ENCODE measurements at regions not wholly inside any gene's neighbourhood (a gene's known extent, or its start where the extent isn't known, plus 50 kb on each side); places are given as distances from the start of the nearest gene placed in this dataset.

- Mint-ChIP-seq H3K36me3 (ENCODE audit: low read depth, unreplicated experiment) (peaks cover 1% of the 10 kb centered on the region), H3K27me3 (ENCODE audit: low read depth, unreplicated experiment) (peaks cover 21% of the 10 kb centered on the region), H3K4me1 (ENCODE audit: low read depth, unreplicated experiment) (peaks cover 5% of the 10 kb centered on the region), H3K4me3 (ENCODE audit: unreplicated experiment) (no peak overlapping the region), H3K9me3 (ENCODE audit: unreplicated experiment) (peaks cover 7% of the 10 kb centered on the region), H3K27ac (ENCODE audit: unreplicated experiment) (no peak overlapping the region)
- H3K4me3 ChIP-seq (ENCODE audit: insufficient read depth, low read depth, low read length): no peak overlapping the region
- H3K9me3 ChIP-seq (ENCODE audit: insufficient read depth, low read depth, low read length): no peaks in the 10 kb centered on the region
- H3K36me3 ChIP-seq (ENCODE audit: insufficient read depth, low read length): no peaks in the 10 kb centered on the region
- FAIRE-seq (no peak), DNase-seq (ENCODE audit: low read depth) (no peak)
- H3K9ac ChIP-seq (ENCODE audit: low read length): no peak overlapping the region
- no peaks in the 10 kb centered on the region for H3K79me2 ChIP-seq (ENCODE audit: insufficient read depth, low read length)
- H4K20me1 ChIP-seq (ENCODE audit: insufficient read depth, low read length): no peaks in the 10 kb centered on the region
- no peak overlapping the region for H3K4me2 ChIP-seq (ENCODE audit: low read length)
- no peak overlapping the region for H2AFZ ChIP-seq (ENCODE audit: low read depth, low read length)
- no peaks in the 10 kb centered on the region for H3K27me3 ChIP-seq (ENCODE audit: insufficient read depth, low read length)
- peaks cover 6% of the 10 kb centered on the region for H3K4me1 ChIP-seq (ENCODE audit: insufficient read depth, low read length)
- TF ChIP-seq, protein P1, sequence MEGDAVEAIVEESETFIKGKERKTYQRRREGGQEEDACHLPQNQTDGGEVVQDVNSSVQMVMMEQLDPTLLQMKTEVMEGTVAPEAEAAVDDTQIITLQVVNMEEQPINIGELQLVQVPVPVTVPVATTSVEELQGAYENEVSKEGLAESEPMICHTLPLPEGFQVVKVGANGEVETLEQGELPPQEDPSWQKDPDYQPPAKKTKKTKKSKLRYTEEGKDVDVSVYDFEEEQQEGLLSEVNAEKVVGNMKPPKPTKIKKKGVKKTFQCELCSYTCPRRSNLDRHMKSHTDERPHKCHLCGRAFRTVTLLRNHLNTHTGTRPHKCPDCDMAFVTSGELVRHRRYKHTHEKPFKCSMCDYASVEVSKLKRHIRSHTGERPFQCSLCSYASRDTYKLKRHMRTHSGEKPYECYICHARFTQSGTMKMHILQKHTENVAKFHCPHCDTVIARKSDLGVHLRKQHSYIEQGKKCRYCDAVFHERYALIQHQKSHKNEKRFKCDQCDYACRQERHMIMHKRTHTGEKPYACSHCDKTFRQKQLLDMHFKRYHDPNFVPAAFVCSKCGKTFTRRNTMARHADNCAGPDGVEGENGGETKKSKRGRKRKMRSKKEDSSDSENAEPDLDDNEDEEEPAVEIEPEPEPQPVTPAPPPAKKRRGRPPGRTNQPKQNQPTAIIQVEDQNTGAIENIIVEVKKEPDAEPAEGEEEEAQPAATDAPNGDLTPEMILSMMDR (IDR thresholded peaks at IDR 0.05; ENCODE audit: insufficient read depth, low read depth, low read length): no peak
- no peak for TF ChIP-seq EZH2 (IDR thresholded peaks at IDR 0.05; ENCODE audit: insufficient read depth, low read length)
- no peak overlapping the region for H3K27ac ChIP-seq (ENCODE audit: low read depth, low read length)
These were observed 141.9 kb downstream of the CTTN start for GRCh38 chr11:70540196-70540595.

DNA sequence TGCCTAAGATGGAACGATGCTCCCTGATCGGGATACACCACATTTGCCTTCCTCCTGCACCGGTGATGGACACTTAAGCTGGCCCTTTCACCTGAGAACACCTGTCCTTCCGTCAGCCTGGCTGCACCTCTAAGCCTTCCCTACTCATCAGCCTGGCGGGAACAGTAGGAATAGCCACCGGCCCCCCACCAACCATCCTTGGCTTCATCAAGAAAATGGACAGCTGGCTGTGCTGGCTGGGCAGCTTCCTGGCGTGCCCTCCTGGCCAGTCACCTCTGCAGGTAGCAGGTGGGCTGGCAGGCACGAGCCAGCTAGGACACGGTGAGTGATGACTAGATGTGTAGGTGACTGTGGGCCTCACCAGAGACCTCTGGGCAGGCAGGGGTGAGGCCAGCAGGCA, 142.8 kb downstream of the CTTN start:
- no peaks in the 10 kb centered on the region for H3K27me3 ChIP-seq (ENCODE audit: insufficient read depth, low read length)
- Mint-ChIP-seq H3K4me1 (ENCODE audit: low read depth, unreplicated experiment) (peaks cover 9% of the 10 kb centered on the region), H3K36me3 (ENCODE audit: low read depth, unreplicated experiment) (no peaks in the 10 kb centered on the region), H3K27ac (ENCODE audit: unreplicated experiment) (no peak overlapping the region), H3K27me3 (ENCODE audit: low read depth, unreplicated experiment) (peaks cover 21% of the 10 kb centered on the region), H3K4me3 (ENCODE audit: unreplicated experiment) (no peak overlapping the region), H3K9me3 (ENCODE audit: unreplicated experiment) (peaks cover 6% of the 10 kb centered on the region)
- FAIRE-seq (no peak), DNase-seq (ENCODE audit: low read depth) (no peak)
- peaks cover 13% of the 10 kb centered on the region for H3K4me1 ChIP-seq (ENCODE audit: insufficient read depth, low read length)
- TF ChIP-seq, protein P1 (IDR thresholded peaks at IDR 0.05; ENCODE audit: insufficient read depth, low read depth, low read length): no peak
- TF ChIP-seq EZH2 (IDR thresholded peaks at IDR 0.05; ENCODE audit: insufficient read depth, low read length): no peak
- H3K27ac ChIP-seq (ENCODE audit: low read depth, low read length): no peak overlapping the region
- H3K9me3 ChIP-seq (ENCODE audit: insufficient read depth, low read depth, low read length): no peaks in the 10 kb centered on the region
- no peaks in the 10 kb centered on the region for H3K79me2 ChIP-seq (ENCODE audit: insufficient read depth, low read length)
- no peaks in the 10 kb centered on the region for H3K36me3 ChIP-seq (ENCODE audit: insufficient read depth, low read length)
- H3K4me3 ChIP-seq (ENCODE audit: insufficient read depth, low read depth, low read length): no peak overlapping the region
- no peak overlapping the region for H3K9ac ChIP-seq (ENCODE audit: low read length)
- no peak overlapping the region for H2AFZ ChIP-seq (ENCODE audit: low read depth, low read length)
- no peaks in the 10 kb centered on the region for H4K20me1 ChIP-seq (ENCODE audit: insufficient read depth, low read length)
- no peak overlapping the region for H3K4me2 ChIP-seq (ENCODE audit: low read length)

GRCh38 chr11:70541699-70542098, 143.4 kb downstream of the CTTN start:
- FAIRE-seq: no peak

More at GRCh38 chr11:70541699-70542098, 143.4 kb downstream of the CTTN start:
- TF ChIP-seq EZH2 (IDR thresholded peaks at IDR 0.05; ENCODE audit: insufficient read depth, low read length): no peak
- TF ChIP-seq, protein P1 (IDR thresholded peaks at IDR 0.05; ENCODE audit: insufficient read depth, low read depth, low read length): no peak
- no peak for DNase-seq (ENCODE audit: low read depth)
- H3K9me3 ChIP-seq (ENCODE audit: insufficient read depth, low read depth, low read length): no peaks in the 10 kb centered on the region
- peaks cover 9% of the 10 kb centered on the region for H3K4me1 Mint-ChIP-seq (ENCODE audit: low read depth, unreplicated experiment)
- no peaks in the 10 kb centered on the region for H4K20me1 ChIP-seq (ENCODE audit: insufficient read depth, low read length)
- H3K36me3 Mint-ChIP-seq (ENCODE audit: low read depth, unreplicated experiment): no peaks in the 10 kb centered on the region
- H3K4me1 ChIP-seq (ENCODE audit: insufficient read depth, low read length): peaks cover 13% of the 10 kb centered on the region
- H3K79me2 ChIP-seq (ENCODE audit: insufficient read depth, low read length): no peaks in the 10 kb centered on the region
- H3K4me2 ChIP-seq (ENCODE audit: low read length): no peak overlapping the region
- no peak overlapping the region for H3K27ac Mint-ChIP-seq (ENCODE audit: unreplicated experiment)
- no peak overlapping the region for H3K27ac ChIP-seq (ENCODE audit: low read depth, low read length)
- H3K4me3 ChIP-seq (ENCODE audit: insufficient read depth, low read depth, low read length): no peak overlapping the region
- peaks cover 5% of the 10 kb centered on the region for H3K9me3 Mint-ChIP-seq (ENCODE audit: unreplicated experiment)
- no peak overlapping the region for H3K9ac ChIP-seq (ENCODE audit: low read length)
- no peak overlapping the region for H2AFZ ChIP-seq (ENCODE audit: low read depth, low read length)
- no peak overlapping the region for H3K4me3 Mint-ChIP-seq (ENCODE audit: unreplicated experiment)
- H3K27me3 ChIP-seq (ENCODE audit: insufficient read depth, low read length): no peaks in the 10 kb centered on the region
- no peaks in the 10 kb centered on the region for H3K36me3 ChIP-seq (ENCODE audit: insufficient read depth, low read length)
- peaks cover 20% of the 10 kb centered on the region for H3K27me3 Mint-ChIP-seq (ENCODE audit: low read depth, unreplicated experiment)
